DND-41 (cell line): ENCODE measurements at regions not wholly inside any gene's neighbourhood (a gene's known extent, or its start where the extent isn't known, plus 50 kb on each side); places are given as distances from the start of the nearest gene placed in this dataset.

ENCODE experiments used
- ATAC-seq: fragments of 200-7000 bp; cut with Tn5 transposase; 3 replicates; pipeline ENCODE4 v1.9.1; 2021; ENCODE audit warnings: low read depth; ENCODE audit not compliant: insufficient read depth
- DNase-seq: peaks from one replicate; pipeline ENCODE4 v3.0.0-alpha.2; 2020
- H2AFZ ChIP-seq: 2 replicates; pipeline ENCODE4 v1.6.0; 2012; ENCODE audit warnings: low read depth, low read length
- H3K27ac ChIP-seq: 2 replicates; pipeline ENCODE4 v1.5.1; 2012; ENCODE audit warnings: low read length, inconsistent platforms
- H3K27me3 ChIP-seq: fragments of 200-600 bp; sonication (generic); 2 replicates; pipeline ENCODE4 v1.6.0; 2012; ENCODE audit warnings: low read length, mild to moderate bottlenecking, inconsistent platforms; ENCODE audit not compliant: insufficient read depth, poor library complexity
- H3K36me3 ChIP-seq: 2 replicates; pipeline ENCODE4 v1.5.1; 2012; ENCODE audit warnings: low read length, inconsistent platforms; ENCODE audit not compliant: insufficient read depth
- H3K4me1 ChIP-seq: 2 replicates; pipeline ENCODE4 v1.5.1; 2012; ENCODE audit warnings: mild to moderate bottlenecking, low read length; ENCODE audit not compliant: insufficient read depth
- H3K4me2 ChIP-seq: 2 replicates; pipeline ENCODE4 v1.6.0; 2012; ENCODE audit warnings: mild to moderate bottlenecking, moderate library complexity, low read length, inconsistent platforms; ENCODE audit not compliant: insufficient read depth
- H3K4me3 ChIP-seq, 2 experiments: fragments of 200-600 bp in 1 of 2; shearing (Covaris generic) in 1 of 2; 2 replicates each; pipeline ENCODE4 v1.5.1; 2012 to 2016; ENCODE audit warnings: inconsistent platforms in 2 of 2, low read length in 2 of 2, mild to moderate bottlenecking in 2 of 2, low read depth in 1 of 2, moderate library complexity in 1 of 2
- H3K79me2 ChIP-seq: 2 replicates; pipeline ENCODE4 v1.6.0; 2012; ENCODE audit warnings: low read length, inconsistent platforms; ENCODE audit not compliant: insufficient read depth
- H3K9ac ChIP-seq: 2 replicates; pipeline ENCODE4 v1.6.0; 2012; ENCODE audit warnings: low read depth, mild to moderate bottlenecking, inconsistent platforms, low read length, moderate library complexity
- H3K9me3 ChIP-seq: 2 replicates; pipeline ENCODE4 v1.5.1; 2012; ENCODE audit warnings: low read length, moderate library complexity, mild to moderate bottlenecking, inconsistent platforms; ENCODE audit not compliant: insufficient read depth, severe bottlenecking
- H4K20me1 ChIP-seq: 2 replicates; pipeline ENCODE4 v1.6.0; 2012; ENCODE audit warnings: low read length; ENCODE audit not compliant: insufficient read depth
- EZH2 ChIP-seq: IDR thresholded peaks from 3 replicates; pipeline ENCODE4 v1.6.1; 2012; ENCODE audit warnings: borderline replicate concordance, low read depth, mild to moderate bottlenecking, moderate library complexity, low read length, inconsistent platforms; ENCODE audit not compliant: severe bottlenecking
- TF ChIP-seq, protein P1 (sequence below): IDR thresholded peaks from 2 replicates; pipeline ENCODE4 v1.5.1; 2012; ENCODE audit warnings: borderline replicate concordance, low read length, moderate library complexity, mild to moderate bottlenecking; ENCODE audit not compliant: poor library complexity, severe bottlenecking; ENCODE audit errors: extremely low read depth

GRCh38 chr1:98086156-98086555 lies 165.3 kb upstream of the DPYD start:
- H3K4me2 ChIP-seq = no peak overlapping the region
- no peak overlapping the region for H3K4me3 ChIP-seq
- H3K4me1 ChIP-seq = no peaks in the 10 kb centered on the region
- no peak overlapping the region for H3K9ac ChIP-seq
- ATAC-seq (no peak), DNase-seq (no peak)
- H3K79me2 ChIP-seq = no peaks in the 10 kb centered on the region
- no peak overlapping the region for H3K27ac ChIP-seq
- H3K27me3 ChIP-seq = no peaks in the 10 kb centered on the region
- TF ChIP-seq, protein P1, sequence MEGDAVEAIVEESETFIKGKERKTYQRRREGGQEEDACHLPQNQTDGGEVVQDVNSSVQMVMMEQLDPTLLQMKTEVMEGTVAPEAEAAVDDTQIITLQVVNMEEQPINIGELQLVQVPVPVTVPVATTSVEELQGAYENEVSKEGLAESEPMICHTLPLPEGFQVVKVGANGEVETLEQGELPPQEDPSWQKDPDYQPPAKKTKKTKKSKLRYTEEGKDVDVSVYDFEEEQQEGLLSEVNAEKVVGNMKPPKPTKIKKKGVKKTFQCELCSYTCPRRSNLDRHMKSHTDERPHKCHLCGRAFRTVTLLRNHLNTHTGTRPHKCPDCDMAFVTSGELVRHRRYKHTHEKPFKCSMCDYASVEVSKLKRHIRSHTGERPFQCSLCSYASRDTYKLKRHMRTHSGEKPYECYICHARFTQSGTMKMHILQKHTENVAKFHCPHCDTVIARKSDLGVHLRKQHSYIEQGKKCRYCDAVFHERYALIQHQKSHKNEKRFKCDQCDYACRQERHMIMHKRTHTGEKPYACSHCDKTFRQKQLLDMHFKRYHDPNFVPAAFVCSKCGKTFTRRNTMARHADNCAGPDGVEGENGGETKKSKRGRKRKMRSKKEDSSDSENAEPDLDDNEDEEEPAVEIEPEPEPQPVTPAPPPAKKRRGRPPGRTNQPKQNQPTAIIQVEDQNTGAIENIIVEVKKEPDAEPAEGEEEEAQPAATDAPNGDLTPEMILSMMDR = no peak
- no peak for TF ChIP-seq EZH2
- no peaks in the 10 kb centered on the region for H3K36me3 ChIP-seq
- H2AFZ ChIP-seq = no peak overlapping the region
- H4K20me1 ChIP-seq = no peaks in the 10 kb centered on the region
- no peaks in the 10 kb centered on the region for H3K9me3 ChIP-seq

DNA sequence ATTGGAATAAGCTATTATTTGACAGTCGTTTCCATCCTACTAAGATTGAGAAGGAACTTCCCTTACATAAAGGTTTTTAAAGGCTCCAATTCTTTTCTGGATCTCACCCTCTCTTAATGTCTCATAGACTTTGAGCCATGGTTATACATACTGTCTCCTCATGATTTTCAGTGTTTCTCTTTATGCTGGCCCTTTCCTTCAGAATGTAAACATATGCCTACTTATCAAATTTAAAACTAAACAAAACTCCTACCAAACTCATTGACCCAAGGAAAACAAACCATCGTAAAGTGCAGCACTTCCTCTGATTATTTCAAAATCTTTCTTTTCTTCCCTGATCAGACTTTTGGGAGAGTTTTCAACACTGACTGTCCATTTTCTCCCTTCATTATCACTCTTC lies 163.4 kb upstream of the DPYD start:
- Histone ChIP-seq H3K4me2 (no peak overlapping the region), H3K79me2 (no peaks in the 10 kb centered on the region), H3K36me3 (no peaks in the 10 kb centered on the region), H3K27me3 (no peaks in the 10 kb centered on the region), H3K9ac (no peak overlapping the region), H4K20me1 (no peaks in the 10 kb centered on the region), H2AFZ (no peak overlapping the region), H3K4me3 (no peak overlapping the region), H3K27ac (no peak overlapping the region), H3K9me3 (no peaks in the 10 kb centered on the region), H3K4me1 (no peaks in the 10 kb centered on the region)
- TF ChIP-seq, protein P1 = no peak
- no peak for TF ChIP-seq EZH2
- ATAC-seq (no peak), DNase-seq (no peak)

DNA sequence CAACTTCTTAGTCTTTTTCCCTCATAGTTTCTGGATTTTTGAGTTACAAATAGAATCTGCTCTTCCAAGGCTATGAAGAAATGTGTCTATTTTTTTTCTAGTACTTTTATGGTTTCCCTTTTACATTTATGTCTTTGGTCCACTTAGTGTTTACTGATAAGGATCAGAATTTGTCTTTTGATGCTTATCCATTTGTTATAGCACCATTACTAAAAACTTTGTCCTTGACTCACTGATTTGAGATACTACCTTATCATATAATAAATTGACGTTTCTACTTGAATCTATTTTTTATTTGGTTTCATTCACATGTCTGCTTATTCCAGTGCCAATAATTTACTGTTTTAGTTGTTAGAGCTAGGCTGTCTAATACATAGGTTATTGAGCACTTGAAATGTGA lies 161.1 kb upstream of the DPYD start:
- H3K36me3 ChIP-seq = no peaks in the 10 kb centered on the region
- TF ChIP-seq, protein P1 = no peak
- no peak overlapping the region for H3K4me3 ChIP-seq
- DNase-seq (no peak), ATAC-seq (no peak)
- no peaks in the 10 kb centered on the region for H3K27me3 ChIP-seq
- no peak overlapping the region for H3K9ac ChIP-seq
- no peak overlapping the region for H2AFZ ChIP-seq
- no peak overlapping the region for H3K27ac ChIP-seq
- H3K9me3 ChIP-seq = no peaks in the 10 kb centered on the region
- H3K4me1 ChIP-seq = no peaks in the 10 kb centered on the region
- no peak overlapping the region for H3K4me2 ChIP-seq
- H4K20me1 ChIP-seq = no peaks in the 10 kb centered on the region
- H3K79me2 ChIP-seq = no peaks in the 10 kb centered on the region

DNA sequence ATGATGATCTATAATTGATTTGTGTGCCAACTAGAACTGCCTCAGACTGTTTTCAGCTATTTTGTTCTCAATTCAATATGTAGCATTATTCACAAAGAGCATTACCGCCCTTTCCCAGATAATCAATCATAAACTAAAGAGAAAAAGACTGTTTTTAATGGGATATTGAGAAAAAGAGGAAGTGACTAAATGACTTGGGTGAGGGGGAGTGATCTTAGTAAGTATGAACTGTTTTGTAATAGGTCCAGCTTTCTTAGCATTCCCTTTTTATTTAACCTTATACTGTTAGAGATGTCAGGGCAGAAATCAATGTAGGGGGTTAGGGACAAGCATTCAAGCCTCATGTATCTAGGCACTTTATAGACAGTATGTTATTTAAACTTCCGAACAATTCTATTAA lies 157.8 kb upstream of the DPYD start:
- H3K79me2 ChIP-seq = no peaks in the 10 kb centered on the region
- no peaks in the 10 kb centered on the region for H3K4me1 ChIP-seq
- no peaks in the 10 kb centered on the region for H3K36me3 ChIP-seq
- no peak overlapping the region for H3K4me3 ChIP-seq
- H4K20me1 ChIP-seq = no peaks in the 10 kb centered on the region
- H3K9me3 ChIP-seq = no peaks in the 10 kb centered on the region
- H3K27ac ChIP-seq = no peak overlapping the region
- DNase-seq (no peak), ATAC-seq (no peak)
- no peak overlapping the region for H3K4me2 ChIP-seq
- H3K27me3 ChIP-seq = no peaks in the 10 kb centered on the region
- TF ChIP-seq EZH2 = no peak
- TF ChIP-seq, protein P1 = no peak
- H3K9ac ChIP-seq = no peak overlapping the region
- no peak overlapping the region for H2AFZ ChIP-seq
